ENCODE measurements at regions not wholly inside any gene's neighbourhood (a gene's known extent, or its start where the extent isn't known, plus 50 kb on each side); places are given as distances from the start of the nearest gene placed in this dataset.
"Not testable (repeated sequence)": the region's sequence is repeated elsewhere in the genome, so short reads cannot be mapped to it uniquely, and the experiment has no call there.

DNA sequence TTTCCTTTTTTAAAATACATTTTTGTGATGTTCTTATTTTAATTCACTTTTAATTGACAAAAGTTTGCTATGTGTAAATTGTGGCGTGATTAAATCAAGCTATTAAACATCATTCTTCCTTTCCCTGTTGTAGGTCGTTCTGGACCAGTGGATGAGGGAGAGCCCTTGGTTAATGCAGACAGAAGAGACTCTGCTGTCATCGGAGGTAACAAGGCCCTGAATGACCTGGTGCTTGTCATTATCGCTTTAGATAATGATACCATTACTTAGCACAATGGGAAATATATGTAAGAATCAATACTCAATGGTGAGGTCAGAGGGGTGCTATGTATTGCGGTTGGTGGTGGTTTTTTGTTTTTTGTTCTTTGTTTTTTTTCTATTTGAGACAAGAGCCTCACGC, 296.4 kb upstream of the SPATA31A3 start:
- H2BK5ac ChIP-seq (ENCODE audit: low read depth, low read length, poor library complexity, severe bottlenecking); H3K4me1 ChIP-seq (ENCODE audit: control insufficient read depth, insufficient read depth, low read length); DNase-seq; H3K9ac ChIP-seq (ENCODE audit: low read depth, low read length); intact Hi-C loops (cut with micrococcal nuclease); H3K9me3 ChIP-seq (ENCODE audit: control insufficient read depth, insufficient read depth, low read length); H3K56ac ChIP-seq (ENCODE audit: extremely low read depth, insufficient read depth, low read length); H2BK120ac ChIP-seq (ENCODE audit: low read depth, low read length); H3K4me3 ChIP-seq (ENCODE audit: insufficient read depth, low read depth, low read length); H4K8ac ChIP-seq (ENCODE audit: low read depth in 2 of 2, low read length in 2 of 2); H4K91ac ChIP-seq (ENCODE audit: insufficient read depth, low read depth, low read length); dilution Hi-C loops (cut with HindIII; ENCODE audit: low sequenced_read_pairs, unreplicated experiment); ATAC-seq (ENCODE audit: low read depth); H3K27me3 ChIP-seq (ENCODE audit: control insufficient read depth, insufficient read depth, low read length); H4K5ac ChIP-seq (ENCODE audit: low read depth, low read length); POLR2A ChIA-PET (ENCODE audit: unreplicated experiment); H3K14ac ChIP-seq (replicated peaks; ENCODE audit: low read depth, low read length); in situ Hi-C loops (cut with MboI; ENCODE audit: low sequenced_read_pairs); H2BK15ac ChIP-seq (ENCODE audit: low read depth, low read length); H3K36me3 ChIP-seq (ENCODE audit: control insufficient read depth, insufficient read depth, low read length); H3K9me1 ChIP-seq (ENCODE audit: insufficient read depth, low read length); CTCF ChIA-PET; H3K4me2 ChIP-seq (ENCODE audit: low read depth, low read length); H2AK5ac ChIP-seq (ENCODE audit: low read depth, low read length); H3K23ac ChIP-seq (ENCODE audit: low read depth, low read length); BruUV-seq (replicated peaks); H3K4ac ChIP-seq (ENCODE audit: low read depth, low read length); H2BK20ac ChIP-seq (ENCODE audit: low read depth, low read length); H3K79me1 ChIP-seq (ENCODE audit: low read depth in 1 of 2, low read length in 2 of 2); H4K20me1 ChIP-seq (ENCODE audit: insufficient read depth, low read length); H3K18ac ChIP-seq (ENCODE audit: low read depth, low read length); H2AK9ac ChIP-seq (replicated peaks; ENCODE audit: low read depth, low read length, poor library complexity); H3K27ac ChIP-seq (ENCODE audit: insufficient read depth, low read length); H2AFZ ChIP-seq (replicated peaks; ENCODE audit: low read length, poor library complexity): not testable (repeated sequence)
- WGBS, 2 experiments (ENCODE audit: extremely low coverage in 2 of 2, insufficient read length in 1 of 2), result no CpG with 5 or more reads among the region's 6 CpGs

DNA sequence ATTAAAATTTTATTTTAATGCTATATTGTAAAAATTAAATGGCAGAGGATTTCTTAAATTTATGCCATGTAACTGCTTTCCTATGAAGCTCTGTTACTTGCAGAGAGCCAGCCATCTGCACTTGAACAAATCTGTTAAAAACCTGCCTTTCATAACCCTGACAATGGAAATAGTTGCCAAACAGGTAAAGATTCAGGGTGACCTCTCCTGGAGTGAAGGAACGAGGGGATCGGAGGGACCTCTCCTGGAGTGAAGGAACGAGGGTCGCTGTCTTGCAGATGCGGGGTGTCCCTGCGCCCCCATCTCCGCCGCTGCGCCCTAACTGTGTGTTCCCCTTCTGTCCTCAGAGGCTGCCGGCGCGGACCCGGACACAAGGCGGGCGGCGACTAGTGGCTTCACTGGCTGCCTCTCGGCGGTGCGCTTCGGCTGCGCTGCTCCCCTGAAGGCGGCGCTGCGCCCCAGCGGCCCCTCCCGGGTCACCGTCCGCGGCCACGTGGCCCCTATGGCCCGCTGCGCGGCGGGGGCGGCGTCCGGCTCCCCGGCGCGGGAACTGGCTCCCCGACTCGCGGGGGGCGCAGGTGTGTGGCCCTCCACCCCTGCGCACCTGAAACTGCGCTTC, 295.9 kb upstream of the SPATA31A3 start:
- ATAC-seq (ENCODE audit: low read depth); H3K9me1 ChIP-seq (ENCODE audit: insufficient read depth, low read length); intact Hi-C loops (cut with micrococcal nuclease): not testable (repeated sequence)

More for the DNA sequence above, 295.9 kb upstream of the SPATA31A3 start:
- CTCF ChIA-PET; H3K9me3 ChIP-seq (ENCODE audit: control insufficient read depth, insufficient read depth, low read length); H3K56ac ChIP-seq (ENCODE audit: extremely low read depth, insufficient read depth, low read length); dilution Hi-C loops (cut with HindIII; ENCODE audit: low sequenced_read_pairs, unreplicated experiment); BruUV-seq (replicated peaks); H2BK120ac ChIP-seq (ENCODE audit: low read depth, low read length); H3K4me2 ChIP-seq (ENCODE audit: low read depth, low read length); H3K27me3 ChIP-seq (ENCODE audit: control insufficient read depth, insufficient read depth, low read length); H3K4ac ChIP-seq (ENCODE audit: low read depth, low read length); H3K23ac ChIP-seq (ENCODE audit: low read depth, low read length); H3K18ac ChIP-seq (ENCODE audit: low read depth, low read length); H3K4me1 ChIP-seq (ENCODE audit: control insufficient read depth, insufficient read depth, low read length); H4K5ac ChIP-seq (ENCODE audit: low read depth, low read length); H2BK15ac ChIP-seq (ENCODE audit: low read depth, low read length); H2AK9ac ChIP-seq (replicated peaks; ENCODE audit: low read depth, low read length, poor library complexity); H4K20me1 ChIP-seq (ENCODE audit: insufficient read depth, low read length); H3K9ac ChIP-seq (ENCODE audit: low read depth, low read length); DNase-seq; H2BK5ac ChIP-seq (ENCODE audit: low read depth, low read length, poor library complexity, severe bottlenecking); H4K91ac ChIP-seq (ENCODE audit: insufficient read depth, low read depth, low read length); H3K36me3 ChIP-seq (ENCODE audit: control insufficient read depth, insufficient read depth, low read length); H3K27ac ChIP-seq (ENCODE audit: insufficient read depth, low read length); H2BK20ac ChIP-seq (ENCODE audit: low read depth, low read length); POLR2A ChIA-PET (ENCODE audit: unreplicated experiment); H2AFZ ChIP-seq (replicated peaks; ENCODE audit: low read length, poor library complexity); H4K8ac ChIP-seq (ENCODE audit: low read depth in 2 of 2, low read length in 2 of 2); H2AK5ac ChIP-seq (ENCODE audit: low read depth, low read length); H3K79me1 ChIP-seq (ENCODE audit: low read depth in 1 of 2, low read length in 2 of 2); H3K14ac ChIP-seq (replicated peaks; ENCODE audit: low read depth, low read length); in situ Hi-C loops (cut with MboI; ENCODE audit: low sequenced_read_pairs); H3K4me3 ChIP-seq (ENCODE audit: insufficient read depth, low read depth, low read length): not testable (repeated sequence)
- no CpG with 5 or more reads among the region's 46 CpGs for WGBS, 2 experiments (ENCODE audit: extremely low coverage in 2 of 2, insufficient read length in 1 of 2)
